ENCODE measurements at regions not wholly inside any gene's neighbourhood (a gene's known extent, or its start where the extent isn't known, plus 50 kb on each side); places are given as distances from the start of the nearest gene placed in this dataset.

DNA sequence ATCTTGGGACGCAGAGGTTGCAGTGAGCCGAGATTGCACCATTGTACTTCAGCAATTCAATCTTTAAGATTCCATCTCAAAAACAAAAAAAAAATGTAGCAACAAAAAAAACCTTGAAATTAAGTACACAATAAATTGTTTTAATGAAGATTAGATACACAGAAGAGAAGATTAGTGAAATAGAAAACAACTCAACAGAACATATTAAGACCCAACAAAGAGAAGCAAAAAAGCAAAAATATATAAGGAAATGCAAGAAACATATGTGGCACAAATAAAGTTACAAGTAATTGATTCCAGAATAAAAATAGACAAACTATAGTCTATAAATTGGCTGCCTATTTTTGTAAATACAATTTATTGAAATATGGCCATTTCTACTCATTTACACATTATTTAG, 445.2 kb downstream of the EPM2A start:
- no peak for TF ChIP-seq CTCF (IDR thresholded peaks at IDR 0.05; ENCODE audit: low read depth, low read length, poor library complexity, severe bottlenecking)
- no peak for TF ChIP-seq EZH2phosphoT487 (IDR thresholded peaks at IDR 0.05; ENCODE audit: borderline replicate concordance, low read length)
